SIG-M5 treated with dmso at 0.1 percent for 504 hours (cell line): ENCODE measurements at regions not wholly inside any gene's neighbourhood (a gene's known extent, or its start where the extent isn't known, plus 50 kb on each side); places are given as distances from the start of the nearest gene placed in this dataset.
"Not testable (repeated sequence)": the region's sequence is repeated elsewhere in the genome, so short reads cannot be mapped to it uniquely, and the experiment has no call there.

Experiments used
- DNase-seq: peaks from one replicate; lab custom pipeline; 2025; ENCODE audit not compliant: unreplicated experiment; lab: John Stamatoyannopoulos, UW

GRCh38 chr16:58958749-58959148 is 224.6 kb upstream of the GOT2 start:
- no peak for DNase-seq

- DNase-seq, result no peak
Observed at GRCh38 chr16:58948244-58948643, 214.1 kb upstream of the GOT2 start.

- DNase-seq, result no peak
Observed at GRCh38 chr16:58940609-58941008, 206.5 kb upstream of the GOT2 start.

GRCh38 chr16:58938811-58939210 is 204.7 kb upstream of the GOT2 start:
- DNase-seq, result no peak

DNA sequence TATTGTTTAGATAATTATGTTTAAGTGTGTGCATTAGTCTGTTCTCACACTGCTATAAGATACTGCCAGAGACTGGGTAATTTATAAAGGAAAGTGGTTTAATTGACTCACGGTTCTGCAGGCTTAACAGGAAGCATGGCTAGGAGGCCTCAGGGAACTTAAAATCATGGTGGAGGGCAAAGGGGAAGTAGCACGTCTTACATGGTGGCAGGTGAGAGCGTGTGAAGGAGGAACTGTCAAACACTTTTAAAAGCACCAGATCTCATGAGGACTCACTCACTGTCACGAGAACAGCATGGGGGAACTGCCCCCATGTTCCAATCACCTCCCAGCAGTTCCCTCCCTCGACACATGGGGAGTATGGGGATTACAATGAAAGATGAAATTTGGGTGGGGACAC is 203.5 kb upstream of the GOT2 start:
- DNase-seq, result no peak

DNA sequence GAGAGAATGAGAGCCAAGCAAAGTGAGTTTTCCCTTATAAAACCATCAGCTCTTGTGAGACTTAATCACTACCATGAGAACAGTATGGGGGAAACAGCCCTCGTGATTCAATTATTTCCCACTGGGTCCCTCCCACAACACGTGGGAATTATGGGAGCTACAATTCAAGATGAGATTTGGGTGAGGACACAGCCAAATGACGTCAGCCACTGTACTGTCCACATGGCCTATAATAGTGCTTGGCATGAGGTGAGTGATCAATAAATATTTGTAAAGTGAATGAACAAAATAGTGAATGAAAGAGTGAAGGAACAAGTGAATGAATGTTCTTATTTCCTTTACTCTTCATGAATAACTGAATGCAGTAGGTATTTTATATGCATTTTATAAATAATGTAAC is 199.1 kb upstream of the GOT2 start:
- no peak for DNase-seq

- no peak for DNase-seq
Observed at GRCh38 chr16:58931436-58931835, 197.3 kb upstream of the GOT2 start.

DNA sequence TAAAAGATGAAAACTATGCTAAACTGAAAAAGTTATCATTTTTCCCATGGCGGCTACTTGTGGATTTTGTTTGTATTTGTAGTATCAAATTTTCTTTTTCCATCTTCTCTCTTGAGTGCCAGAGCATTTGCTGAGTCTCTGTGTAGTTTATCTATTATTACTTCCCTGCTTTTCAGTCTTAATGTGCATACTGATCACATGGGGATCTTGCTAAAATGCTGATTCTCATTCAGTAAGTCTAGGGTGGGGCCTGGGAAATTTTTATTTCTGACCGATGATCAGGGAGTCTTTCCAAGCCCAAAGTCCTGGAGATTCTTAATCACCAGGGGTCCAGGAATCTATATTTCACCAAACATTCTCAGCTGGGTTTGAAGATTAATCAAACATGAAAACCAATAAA is 189.0 kb upstream of the GOT2 start:
- DNase-seq, result no peak

- no peak for DNase-seq
Observed at GRCh38 chr16:58913456-58913855, 179.3 kb upstream of the GOT2 start.

DNA sequence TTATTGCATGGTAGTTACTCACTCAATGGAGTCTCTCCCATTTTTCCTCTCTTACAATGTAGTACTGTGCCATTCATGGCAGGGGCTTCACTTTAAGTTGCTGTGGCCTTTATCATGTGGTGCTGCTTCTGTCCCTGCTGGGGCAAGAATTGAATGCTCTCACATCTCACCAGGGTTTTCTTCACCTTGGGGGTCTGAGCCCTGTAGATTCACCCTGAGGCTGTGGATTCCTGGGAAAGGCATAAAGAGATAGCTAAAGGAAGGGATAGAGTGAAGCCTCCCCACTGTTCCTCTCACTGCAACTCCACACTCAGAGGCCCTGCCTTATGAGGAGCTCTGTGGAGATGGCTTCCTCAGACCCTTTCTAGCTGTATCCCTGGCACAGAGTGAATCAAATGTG is 178.5 kb upstream of the GOT2 start:
- no peak for DNase-seq

GRCh38 chr16:58906981-58907715 is 173.0 kb upstream of the GOT2 start:
- DNase-seq, result no peak

GRCh38 chr16:58904291-58904690 is 170.2 kb upstream of the GOT2 start:
- DNase-seq, result no peak

DNA sequence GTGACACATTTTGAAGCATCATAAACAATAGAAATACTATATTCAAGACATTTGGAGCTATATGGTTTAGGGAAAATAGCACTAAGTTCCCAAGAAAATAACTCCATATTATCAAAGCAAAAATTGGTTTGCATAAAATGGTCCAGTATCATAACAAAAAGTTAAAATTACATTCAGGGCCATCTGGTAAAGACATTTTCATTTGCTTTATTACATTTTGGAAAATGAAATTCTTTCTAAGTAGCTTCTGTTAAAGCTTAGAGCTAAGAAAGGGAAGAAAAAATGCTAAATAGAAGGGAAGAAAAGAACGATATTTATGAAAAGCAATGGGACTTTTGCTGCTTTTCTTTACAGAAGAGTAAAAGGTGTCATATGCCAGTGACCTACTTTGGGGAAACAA is 155.4 kb upstream of the GOT2 start:
- DNase-seq, result no peak

DNA sequence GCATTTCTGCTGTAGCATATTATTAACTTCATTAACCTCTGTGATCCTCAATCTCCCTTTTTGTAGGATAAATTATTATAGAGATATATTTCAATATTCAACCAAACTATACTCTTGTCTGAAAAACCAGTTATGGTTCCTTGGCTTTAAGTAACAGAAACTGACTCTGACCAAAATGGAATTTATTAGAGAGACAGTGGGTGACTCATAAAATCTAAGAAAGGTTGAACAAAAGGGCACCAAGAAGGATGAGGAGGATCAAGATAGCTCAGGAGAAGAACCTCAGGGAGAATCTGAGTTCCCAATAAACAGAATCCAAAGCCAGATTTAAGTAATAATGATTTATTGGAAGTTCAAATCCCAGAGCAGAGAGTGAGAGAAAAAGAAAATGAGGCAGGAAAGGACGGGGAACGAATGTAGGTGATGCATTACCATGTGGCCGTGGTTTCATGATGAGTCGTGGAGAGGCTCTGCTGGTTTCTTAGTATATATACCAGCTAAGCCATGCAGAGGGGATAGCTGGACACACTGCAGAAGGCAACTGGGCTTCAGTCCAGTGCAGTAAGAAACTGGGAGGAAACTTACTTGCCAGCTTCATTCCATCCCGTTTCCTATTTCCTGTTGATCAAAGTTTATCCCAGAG is 151.5 kb upstream of the GOT2 start:
- DNase-seq, result no peak

- no peak for DNase-seq
Observed at GRCh38 chr16:58884141-58884540, 150.0 kb upstream of the GOT2 start.

- DNase-seq, result no peak
Observed at GRCh38 chr16:58883131-58883530, 149.0 kb upstream of the GOT2 start.

DNA sequence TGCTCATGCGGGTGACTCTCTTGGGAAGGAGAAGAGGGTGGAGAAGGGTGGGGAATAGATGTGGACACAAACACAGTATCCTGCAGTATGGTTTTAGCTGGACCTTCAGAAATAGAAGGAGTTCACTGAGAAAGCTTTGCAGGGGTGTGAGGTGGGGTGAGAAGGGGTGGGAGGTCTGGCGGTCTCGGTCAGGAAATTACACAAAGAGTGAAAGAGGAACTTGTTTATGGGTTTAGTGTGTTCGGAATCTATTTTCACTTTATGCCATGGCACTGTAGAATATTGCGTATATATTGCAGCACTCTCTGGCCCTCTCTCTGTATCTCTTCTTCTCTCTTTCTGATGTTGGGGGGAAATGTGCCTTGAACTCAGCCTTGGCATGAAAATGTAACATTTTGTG is 148.2 kb upstream of the GOT2 start:
- peak; percentile 91 for DNase-seq

GRCh38 chr16:58878641-58879040 is 144.5 kb upstream of the GOT2 start:
- not testable (repeated sequence) for DNase-seq

DNA sequence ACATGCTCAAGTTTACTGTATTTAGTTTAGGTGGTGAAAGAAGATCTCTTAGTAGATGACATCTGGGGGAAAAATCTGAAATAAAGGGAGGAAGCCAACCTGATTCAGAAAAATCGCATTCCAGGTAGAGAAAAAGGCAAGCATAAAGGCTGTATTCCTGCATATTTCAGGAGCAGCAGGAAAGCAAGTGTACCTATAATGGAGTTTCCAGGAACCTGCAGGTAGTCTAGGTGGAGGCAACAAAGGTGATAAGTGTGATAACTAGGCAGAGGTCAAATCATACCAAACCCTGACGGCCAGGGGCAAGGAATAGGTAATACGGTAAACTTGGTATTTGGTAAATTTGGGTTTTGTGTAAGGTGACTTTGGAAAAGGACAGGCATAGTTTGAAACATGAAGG is 132.8 kb upstream of the GOT2 start:
- DNase-seq, result no peak

DNA sequence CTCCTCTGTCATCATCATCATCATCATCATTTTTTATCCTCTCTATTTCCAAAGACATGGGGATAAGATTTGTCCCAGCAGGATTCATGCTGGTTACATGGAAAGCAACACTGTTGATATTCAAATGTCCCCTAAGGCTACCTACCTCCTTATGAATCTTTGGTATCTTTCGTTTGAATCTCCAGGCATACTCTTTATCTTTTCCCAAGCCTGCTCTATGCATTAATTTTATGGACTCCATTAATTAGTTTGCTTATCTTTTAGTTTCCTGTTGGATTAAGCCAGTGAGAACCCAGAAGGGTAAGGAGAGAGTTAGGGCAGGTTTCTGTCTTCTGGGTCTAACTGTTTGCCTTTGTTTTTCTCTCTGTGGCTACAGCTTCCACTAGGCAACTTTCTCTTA is 129.6 kb upstream of the GOT2 start:
- DNase-seq, result no peak

- DNase-seq, result no peak
Observed at GRCh38 chr16:58863042-58863441, 128.9 kb upstream of the GOT2 start.

DNA sequence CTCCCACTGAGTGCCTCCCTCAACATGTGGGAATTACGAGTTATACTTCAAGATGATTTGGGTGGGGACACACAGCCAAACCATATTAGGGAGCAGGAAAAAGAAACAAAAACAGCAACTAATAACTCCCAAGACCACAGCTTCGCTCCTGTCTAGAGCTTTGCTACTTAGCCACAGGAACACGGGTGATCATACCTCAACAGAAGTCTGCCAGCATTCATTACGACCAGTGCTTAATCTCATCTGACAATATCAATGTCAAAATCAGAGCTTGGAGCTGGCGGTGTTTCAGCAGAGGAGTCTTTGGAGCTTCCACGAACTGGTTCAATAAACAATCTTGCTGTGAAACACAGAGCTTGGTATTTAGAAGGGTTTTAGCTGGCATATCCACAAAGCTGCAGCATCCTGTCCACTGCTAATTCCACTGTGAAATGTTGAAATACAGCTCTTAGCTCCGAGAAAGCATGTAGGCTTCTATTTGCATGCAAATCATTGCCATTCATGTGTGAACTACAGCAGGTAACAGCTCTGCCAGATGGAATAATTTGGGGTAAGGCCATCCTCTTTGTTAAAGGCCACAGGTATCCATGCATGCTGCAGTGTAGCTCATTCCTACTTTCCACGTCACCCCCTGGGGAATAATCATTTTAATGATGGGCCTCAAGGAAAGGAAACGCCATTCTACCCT is 128.4 kb upstream of the GOT2 start:
- no peak for DNase-seq
